A549 (cell line): ENCODE measurements at regions not wholly inside any gene's neighbourhood (a gene's known extent, or its start where the extent isn't known, plus 50 kb on each side); places are given as distances from the start of the nearest gene placed in this dataset.
"Not testable (repeated sequence)": the region's sequence is repeated elsewhere in the genome, so short reads cannot be mapped to it uniquely, and the experiment has no call there.

Experiments used
- ATAC-seq, 2 experiments: fragments of 200-7000 bp in 1 of 2; fragments of >200 bp in 1 of 2; cut with Nextera tagmentation in 1 of 2; cut with Tn5 transposase in 1 of 2; 3 replicates each; pipeline versions ENCODE4 v1.8.0 to v1.9.1; 2018 to 2020; ENCODE audit warnings: mild to moderate bottlenecking in 1 of 2, moderate library complexity in 1 of 2
- CTCF ChIA-PET: fragments of 300-600 bp; sonication (Branson Sonifier 250); formaldehyde crosslinking; extraction: SDS; loops from one replicate; lab custom pipeline; 2021; ENCODE audit warnings: antibody characterized with exemption, inconsistent platforms; lab: Yijun Ruan, JAX
- POLR2A ChIA-PET: fragments of 350-600 bp; formaldehyde crosslinking; extraction: SDS; loops from one replicate; lab custom pipeline; 2021; ENCODE audit warnings: antibody characterized with exemption, inconsistent platforms; lab: Yijun Ruan, JAX
- DNase-seq, 2 experiments: peaks; one replicate each; pipeline versions ENCODE4 v3.0.0 to v3.0.0-alpha.2; 2011 to 2016; ENCODE audit warnings: low read depth in 1 of 2, low spot score in 1 of 2
- FAIRE-seq: peaks from 2 replicates; lab custom pipeline; 2011; peaks lifted over from hg19 to GRCh38; lab: Jason Lieb, UNC
- H3K27ac ChIP-seq, 2 experiments: fragments of >200 bp; sonication (Bioruptor Twin); formaldehyde crosslinking; 3 replicates each; pipeline ENCODE4 v1.5.1; 2016 to 2017
- H3K4me1 ChIP-seq: fragments of >200 bp; sonication (Bioruptor Twin); formaldehyde crosslinking; 3 replicates; pipeline ENCODE4 v1.6.1; 2016
- H3K4me2 ChIP-seq: fragments of >200 bp; sonication (Bioruptor Twin); formaldehyde crosslinking; 3 replicates; pipeline ENCODE4 v1.6.1; 2016
- H3K4me3 ChIP-seq: fragments of >200 bp; sonication (Bioruptor Twin); formaldehyde crosslinking; 3 replicates; pipeline ENCODE4 v1.5.1; 2016
- H3K9me3 ChIP-seq: fragments of >200 bp; sonication (Bioruptor Twin); formaldehyde crosslinking; 3 replicates; pipeline ENCODE4 v1.6.1; 2016
- BCL3 ChIP-seq: fragments of >200 bp; sonication (Bioruptor Twin); formaldehyde crosslinking; IDR thresholded peaks from 3 replicates; pipeline ENCODE4 v1.6.1; 2016
- CBX8 ChIP-seq: fragments of 200-600 bp; sonication (generic); IDR thresholded peaks from 2 replicates; pipeline ENCODE4 v1.6.1; 2016
- CEBPB ChIP-seq, 2 experiments: fragments of >200 bp in 1 of 2; sonication (Bioruptor Twin) in 1 of 2; formaldehyde crosslinking in 1 of 2; IDR thresholded peaks; 2 replicates each; pipeline ENCODE4 v1.6.1; 2012 to 2016
- CHD4 ChIP-seq: fragments of 200-600 bp; sonication (generic); IDR thresholded peaks from 2 replicates; pipeline ENCODE4 v1.6.1; 2016; ENCODE audit warnings: antibody characterized with exemption, mild to moderate bottlenecking, borderline replicate concordance
- E2F6 ChIP-seq: IDR thresholded peaks from 2 replicates; pipeline ENCODE4 v1.6.1; 2012; ENCODE audit warnings: low read depth, borderline replicate concordance
- EHF ChIP-seq: fragments of 250-450 bp; sonication (Bioruptor Pico); IDR thresholded peaks from 2 replicates; pipeline ENCODE4 v1.5.0; 2020; ENCODE audit warnings: mild to moderate bottlenecking
- FOSB ChIP-seq: fragments of 250-450 bp; sonication (Bioruptor Pico); IDR thresholded peaks from 2 replicates; pipeline ENCODE4 v1.5.0; 2020; ENCODE audit warnings: mild to moderate bottlenecking, moderate library complexity
- GATA3 ChIP-seq: IDR thresholded peaks from 2 replicates; pipeline ENCODE4 v1.6.1; 2012; ENCODE audit warnings: borderline replicate concordance
- HEYL ChIP-seq: fragments of 250-450 bp; sonication (Bioruptor Pico); IDR thresholded peaks from 2 replicates; pipeline ENCODE4 v1.8.0; 2021; ENCODE audit warnings: mild to moderate bottlenecking, moderate library complexity
- HMGXB4 ChIP-seq: fragments of 250-450 bp; sonication (Bioruptor Pico); IDR thresholded peaks from 2 replicates; pipeline ENCODE4 v1.5.0; 2021; ENCODE audit warnings: mild to moderate bottlenecking, moderate library complexity, borderline replicate concordance
- HOXB13 ChIP-seq: fragments of 250-450 bp; sonication (Bioruptor Pico); IDR thresholded peaks from 2 replicates; pipeline ENCODE4 v1.5.0; 2020; ENCODE audit warnings: low read depth, mild to moderate bottlenecking, moderate library complexity
- HOXB5 ChIP-seq: fragments of 250-450 bp; sonication (Bioruptor Pico); IDR thresholded peaks from 2 replicates; pipeline ENCODE4 v1.5.0; 2020; ENCODE audit warnings: mild to moderate bottlenecking, moderate library complexity
- JUNB ChIP-seq: fragments of >200 bp; sonication (Bioruptor Twin); formaldehyde crosslinking; IDR thresholded peaks from 2 replicates; pipeline ENCODE4 v1.6.1; 2016
- KDM1A ChIP-seq: fragments of 200-600 bp; sonication (generic); IDR thresholded peaks from 2 replicates; pipeline ENCODE4 v1.6.1; 2016; ENCODE audit warnings: low read depth, mild to moderate bottlenecking
- MAFK ChIP-seq: fragments of 450-650 bp; IDR thresholded peaks from 2 replicates; pipeline ENCODE4 v1.6.1; 2014; ENCODE audit not compliant: partially characterized antibody
- NFE2L2 ChIP-seq: fragments of 150-350 bp; conservative IDR thresholded peaks from 2 replicates; pipeline ENCODE4 v1.6.1; 2014; ENCODE audit warnings: low read length
- REST ChIP-seq: fragments of 200-600 bp; sonication (generic); IDR thresholded peaks from 2 replicates; pipeline ENCODE4 v1.6.1; 2016; ENCODE audit warnings: antibody characterized with exemption, mild to moderate bottlenecking, moderate library complexity
- RNF2 ChIP-seq: fragments of 200-600 bp; sonication (generic); IDR thresholded peaks from 2 replicates; pipeline ENCODE4 v1.6.1; 2016; ENCODE audit warnings: low read depth, mild to moderate bottlenecking, antibody characterized with exemption, moderate library complexity, borderline replicate concordance
- TP53 ChIP-seq: fragments of 250-450 bp; sonication (Bioruptor Pico); IDR thresholded peaks from 2 replicates; pipeline ENCODE4 v1.5.0; 2021; ENCODE audit warnings: mild to moderate bottlenecking, moderate library complexity
- ZC3H11A ChIP-seq: fragments of 450-650 bp; IDR thresholded peaks from 2 replicates; pipeline ENCODE4 v1.6.1; 2014; ENCODE audit warnings: antibody characterized with exemption, mild to moderate bottlenecking
- ZSCAN20 ChIP-seq: fragments of 250-450 bp; sonication (Bioruptor Pico); IDR thresholded peaks from 2 replicates; pipeline ENCODE4 v1.8.0; 2022; ENCODE audit warnings: mild to moderate bottlenecking, moderate library complexity
- WGBS: methylation state at CpG from one replicate; pipeline ENCODE4 v1.1.6; 2017; ENCODE audit errors: missing lambda C conversion rate; 5-methylcytosine and 5-hydroxymethylcytosine counted together

GRCh38 chr11:91005458-91005857 lies 782.6 kb upstream of the CHORDC1 start:
- Histone ChIP-seq H3K4me3 (no peak overlapping the region), H3K27ac (no peak overlapping the region), H3K4me2 (no peak overlapping the region), H3K4me1 (no peaks in the 10 kb centered on the region), H3K9me3 (no peaks in the 10 kb centered on the region)
- DNase-seq (no peak), FAIRE-seq (no peak), ATAC-seq (no peak)
- 35% methylated on average over 1 of the region's 1 CpG for WGBS
- CTCF ChIA-PET: no interaction called here
- TF ChIP-seq MAFK (peak; percentile 97), HOXB5 (CRISPR knock-in tag) (no peak)
- POLR2A ChIA-PET: no interaction called here

GRCh38 chr11:90997241-90997640 lies 774.4 kb upstream of the CHORDC1 start:
- ChIA-PET CTCF (no interaction called here), POLR2A (no interaction called here)
- DNase-seq (no peak), FAIRE-seq (no peak)
- TF ChIP-seq CBX8: no peak
- no peak for TF ChIP-seq CHD4
- TF ChIP-seq HMGXB4 (CRISPR knock-in tag): no peak
- TF ChIP-seq BCL3: no peak
- no peak for TF ChIP-seq EHF (CRISPR knock-in tag)
- TF ChIP-seq TP53: no peak
- TF ChIP-seq JUNB: no peak
- no peak for TF ChIP-seq KDM1A
- no peak for TF ChIP-seq NFE2L2
- TF ChIP-seq ZSCAN20 (CRISPR knock-in tag): no peak
- no peak for TF ChIP-seq GATA3
- no peak for TF ChIP-seq HOXB13 (CRISPR knock-in tag)
- no peak for TF ChIP-seq REST
- TF ChIP-seq HEYL (CRISPR knock-in tag): no peak
- no peak for TF ChIP-seq E2F6
- TF ChIP-seq FOSB (CRISPR knock-in tag): no peak
- no peak for TF ChIP-seq ZC3H11A
- no peak for TF ChIP-seq CEBPB (IDR thresholded peaks at IDR 0.05)
- no peak for TF ChIP-seq RNF2
- TF ChIP-seq, all 56 proteins: peak for 0
- Histone ChIP-seq H3K4me3 (no peak overlapping the region), H3K4me1 (no peaks in the 10 kb centered on the region), H3K9me3 (no peaks in the 10 kb centered on the region), H3K27ac (no peak overlapping the region), H3K4me2 (no peak overlapping the region)
- WGBS: 42% methylated on average over 3 of the region's 3 CpGs
- no peak for ATAC-seq

GRCh38 chr11:90972159-90972558 lies 749.3 kb upstream of the CHORDC1 start:
- H3K9me3 ChIP-seq, CTCF ChIA-PET, DNase-seq, H3K4me3 ChIP-seq, H3K27ac ChIP-seq, FAIRE-seq, ATAC-seq, POLR2A ChIA-PET, H3K4me1 ChIP-seq, H3K4me2 ChIP-seq: not testable (repeated sequence)
- WGBS: 68% methylated on average over 20 of the region's 22 CpGs
